Naive thymus-derived CD4-positive, alpha-beta T cell (primary cell): ENCODE measurements at regions not wholly inside any gene's neighbourhood (a gene's known extent, or its start where the extent isn't known, plus 50 kb on each side); places are given as distances from the start of the nearest gene placed in this dataset.
"Not testable (repeated sequence)": the region's sequence is repeated elsewhere in the genome, so short reads cannot be mapped to it uniquely, and the experiment has no call there.

Source experiments
- ATAC-seq: fragments of 150-1000 bp; cut with Tn5 transposase; 2 replicates; pipeline ENCODE4 v1.10.0; 2021; ENCODE audit warnings: mild to moderate bottlenecking, moderate library complexity
- CTCF ChIA-PET: fragments of 350-600 bp; sonication (Branson Sonifier 250); formaldehyde crosslinking; loops from one replicate; lab custom pipeline; 2021; ENCODE audit warnings: antibody characterized with exemption; lab: Charles Lee
- POLR2A ChIA-PET: fragments of 350-600 bp; sonication (Branson Sonifier 250); formaldehyde crosslinking; loops from one replicate; lab custom pipeline; 2021; ENCODE audit warnings: antibody characterized with exemption, inconsistent platforms; lab: Charles Lee
- DNase-seq, 9 donors: peaks; one replicate each; pipeline versions ENCODE4 v3.0.0 to v3.0.0-alpha.2; 2020 to 2022; ENCODE audit warnings: mixed read lengths in 1 of 9
- H3K27ac ChIP-seq: one replicate; pipeline ENCODE4 v1.7.0; 2013; ENCODE audit warnings: mild to moderate bottlenecking, low read depth, low read length, moderate library complexity
- H3K27me3 ChIP-seq, 2 donors: one replicate each; pipeline ENCODE4 v1.7.0; 2013; ENCODE audit warnings: low read length in 2 of 2, mild to moderate bottlenecking in 2 of 2, moderate library complexity in 2 of 2; ENCODE audit not compliant: control insufficient read depth in 2 of 2, insufficient read depth in 2 of 2
- H3K36me3 ChIP-seq, 3 experiments: 1 replicate in 2 of 3; 2 replicates in 1 of 3; pipeline ENCODE4 v1.7.0; 2013; ENCODE audit warnings: low read length in 3 of 3, mild to moderate bottlenecking in 3 of 3, moderate library complexity in 1 of 3; ENCODE audit not compliant: insufficient read depth in 3 of 3, control insufficient read depth in 2 of 3
- H3K4me1 ChIP-seq, 2 donors: one replicate each; pipeline ENCODE4 v1.7.0; 2013; ENCODE audit warnings: low read length in 2 of 2, mild to moderate bottlenecking in 2 of 2, moderate library complexity in 1 of 2; ENCODE audit not compliant: control insufficient read depth in 2 of 2, insufficient read depth in 2 of 2
- H3K4me3 ChIP-seq: 2 replicates; pipeline ENCODE4 v1.7.0; 2013; ENCODE audit warnings: mild to moderate bottlenecking, low read length
- H3K9me3 ChIP-seq, 3 experiments: 1 replicate in 2 of 3; 2 replicates in 1 of 3; pipeline ENCODE4 v1.7.0; 2013; ENCODE audit warnings: low read length in 3 of 3; ENCODE audit not compliant: control insufficient read depth in 2 of 3
- H3K27ac Mint-ChIP-seq, 9 donors: one replicate each; pipeline ENCODE4 v1.8.0; 2020 to 2022; ENCODE audit warnings: mixed read lengths in 9 of 9, mild to moderate bottlenecking in 8 of 9, moderate library complexity in 5 of 9, inconsistent platforms in 2 of 9
- H3K27me3 Mint-ChIP-seq, 5 donors: one replicate each; pipeline ENCODE4 v1.8.0; 2021 to 2022; ENCODE audit warnings: mixed read lengths in 5 of 5, mild to moderate bottlenecking in 1 of 5
- H3K36me3 Mint-ChIP-seq, 5 donors: one replicate each; pipeline ENCODE4 v1.8.0; 2020 to 2022; ENCODE audit warnings: mixed read lengths in 5 of 5, mild to moderate bottlenecking in 3 of 5, inconsistent platforms in 1 of 5
- H3K4me1 Mint-ChIP-seq, 7 donors: one replicate each; pipeline ENCODE4 v1.8.0; 2020 to 2022; ENCODE audit warnings: mixed read lengths in 7 of 7, mild to moderate bottlenecking in 3 of 7, inconsistent platforms in 1 of 7
- H3K4me3 Mint-ChIP-seq, 10 donors: one replicate each; pipeline ENCODE4 v1.8.0; 2020 to 2022; ENCODE audit warnings: mild to moderate bottlenecking in 10 of 10, mixed read lengths in 10 of 10, moderate library complexity in 6 of 10, inconsistent platforms in 2 of 10
- H3K9me3 Mint-ChIP-seq, 11 donors: one replicate each; pipeline ENCODE4 v1.8.0; 2020 to 2022; ENCODE audit warnings: mixed read lengths in 11 of 11, mild to moderate bottlenecking in 4 of 11, inconsistent platforms in 1 of 11, moderate library complexity in 1 of 11
- intact Hi-C, 2 donors: fragments of 100-400 bp; cut with micrococcal nuclease; formaldehyde crosslinking; loops; one replicate each; pipeline ENCODE4 v1.15.1; 2023

- intact Hi-C loops, result no loop called here
- DNase-seq, result no peak
Observed at GRCh38 chr11:82046778-82047177, 686.9 kb downstream of the FAM181B start.

GRCh38 chr11:82045748-82046457 lies 687.8 kb downstream of the FAM181B start:
- ATAC-seq (no peak), DNase-seq (no peak)
- no peaks in the 10 kb centered on the region for H3K27me3 ChIP-seq
- Mint-ChIP-seq H3K36me3 (peaks cover 0 to 6% (median 0%) of the 10 kb centered on the region in 5 donors), H3K27ac (no peak overlapping the region), H3K27me3 (peaks cover 0 to 9% (median 6%) of the 10 kb centered on the region in 5 donors), H3K4me1 (no peaks in the 10 kb centered on the region), H3K9me3 (peaks cover 0 to 9% (median 6%) of the 10 kb centered on the region in 11 donors), H3K4me3 (no peak overlapping the region)
- ChIA-PET CTCF (no interaction called here), POLR2A (no interaction called here)
- intact Hi-C loops, result no loop called here
- H3K36me3 ChIP-seq, result no peaks in the 10 kb centered on the region
- no peak overlapping the region for H3K27ac ChIP-seq
- no peaks in the 10 kb centered on the region for H3K9me3 ChIP-seq
- no peaks in the 10 kb centered on the region for H3K4me1 ChIP-seq
- no peak overlapping the region for H3K4me3 ChIP-seq

More at GRCh38 chr11:82046778-82047177, 686.9 kb downstream of the FAM181B start:
- H3K9me3 ChIP-seq, result no peaks in the 10 kb centered on the region
- H3K4me3 ChIP-seq, result no peak overlapping the region
- Mint-ChIP-seq H3K27me3 (peaks cover 0 to 9% (median 6%) of the 10 kb centered on the region in 5 donors), H3K27ac (no peak overlapping the region), H3K36me3 (peaks cover 0 to 6% (median 0%) of the 10 kb centered on the region in 5 donors), H3K4me1 (no peaks in the 10 kb centered on the region), H3K9me3 (peaks cover 0 to 9% (median 6%) of the 10 kb centered on the region in 11 donors), H3K4me3 (no peak overlapping the region)
- no peaks in the 10 kb centered on the region for H3K27me3 ChIP-seq
- ChIA-PET CTCF (no interaction called here), POLR2A (no interaction called here)
- ATAC-seq, result no peak
- H3K4me1 ChIP-seq, result no peaks in the 10 kb centered on the region
- no peak overlapping the region for H3K27ac ChIP-seq
- H3K36me3 ChIP-seq, result no peaks in the 10 kb centered on the region

GRCh38 chr11:82043316-82043715 lies 690.3 kb downstream of the FAM181B start:
- CTCF ChIA-PET, result interaction anchor here (1.5 kb wide), 1 partner anchor 256 kb away, joined by 5 read pairs; no protein-coding TSS in a partner anchor

GRCh38 chr11:82041764-82042163 lies 691.9 kb downstream of the FAM181B start:
- Histone ChIP-seq H3K4me1 (no peaks in the 10 kb centered on the region), H3K27ac (no peak overlapping the region), H3K27me3 (no peaks in the 10 kb centered on the region), H3K9me3 (no peaks in the 10 kb centered on the region), H3K4me3 (no peak overlapping the region), H3K36me3 (no peaks in the 10 kb centered on the region)
- ChIA-PET POLR2A (no interaction called here), CTCF (no interaction called here)
- Mint-ChIP-seq H3K4me1 (no peaks in the 10 kb centered on the region), H3K9me3 (peaks cover 0 to 8% (median 6%) of the 10 kb centered on the region in 11 donors), H3K27ac (no peak overlapping the region), H3K36me3 (peaks cover 0 to 6% (median 0%) of the 10 kb centered on the region in 5 donors), H3K4me3 (no peak overlapping the region), H3K27me3 (no peaks in the 10 kb centered on the region)
- ATAC-seq (no peak), DNase-seq (no peak)
- intact Hi-C loops, result no loop called here

More at GRCh38 chr11:82043316-82043715, 690.3 kb downstream of the FAM181B start:
- Histone ChIP-seq H3K4me1 (no peaks in the 10 kb centered on the region), H3K27me3 (no peaks in the 10 kb centered on the region), H3K9me3 (no peaks in the 10 kb centered on the region), H3K36me3 (no peaks in the 10 kb centered on the region), H3K27ac (no peak overlapping the region), H3K4me3 (no peak overlapping the region)
- Mint-ChIP-seq H3K27me3 (peaks cover 0 to 7% (median 0%) of the 10 kb centered on the region in 5 donors), H3K27ac (no peak overlapping the region), H3K4me3 (no peak overlapping the region), H3K4me1 (no peaks in the 10 kb centered on the region), H3K36me3 (peaks cover 0 to 6% (median 0%) of the 10 kb centered on the region in 5 donors), H3K9me3 (peaks cover 0 to 8% (median 6%) of the 10 kb centered on the region in 11 donors)
- intact Hi-C loops, result no loop called here
- POLR2A ChIA-PET, result no interaction called here
- no peak for ATAC-seq
- DNase-seq, result no peak

GRCh38 chr11:82038154-82038553 lies 695.5 kb downstream of the FAM181B start:
- Mint-ChIP-seq H3K9me3 (no peaks in the 10 kb centered on the region), H3K4me1 (no peaks in the 10 kb centered on the region), H3K27ac (no peak overlapping the region), H3K4me3 (no peak overlapping the region), H3K27me3 (no peaks in the 10 kb centered on the region), H3K36me3 (no peaks in the 10 kb centered on the region)
- Histone ChIP-seq H3K9me3 (no peaks in the 10 kb centered on the region), H3K4me1 (no peaks in the 10 kb centered on the region), H3K27me3 (no peaks in the 10 kb centered on the region), H3K4me3 (no peak overlapping the region), H3K36me3 (no peaks in the 10 kb centered on the region), H3K27ac (no peak overlapping the region)
- DNase-seq (no peak), ATAC-seq (no peak)
- intact Hi-C loops, result loop anchor here (1.0 to 5.0 kb wide), 4 partner anchors 166 to 394 kb away; no protein-coding TSS in a partner anchor
- ChIA-PET CTCF (interaction anchor here (0.6 to 1.1 kb wide), 3 partner anchors 224 to 489 kb away, joined by 3 to 4 read pairs (median 3); no protein-coding TSS in a partner anchor), POLR2A (no interaction called here)

- Mint-ChIP-seq H3K4me3 (no peak overlapping the region), H3K27ac (no peak overlapping the region), H3K36me3 (no peaks in the 10 kb centered on the region), H3K9me3 (no peaks in the 10 kb centered on the region), H3K27me3 (no peaks in the 10 kb centered on the region), H3K4me1 (no peaks in the 10 kb centered on the region)
- no peak overlapping the region for H3K27ac ChIP-seq
- ATAC-seq (no peak), DNase-seq (no peak)
- no peak overlapping the region for H3K4me3 ChIP-seq
- CTCF ChIA-PET, result interaction anchor here (0.5 kb wide), 1 partner anchor 216 kb away, joined by 3 read pairs; no protein-coding TSS in a partner anchor
- H3K4me1 ChIP-seq, result no peaks in the 10 kb centered on the region
- POLR2A ChIA-PET, result no interaction called here
- no peaks in the 10 kb centered on the region for H3K9me3 ChIP-seq
- H3K36me3 ChIP-seq, result no peaks in the 10 kb centered on the region
- intact Hi-C loops, result no loop called here
- H3K27me3 ChIP-seq, result no peaks in the 10 kb centered on the region
Observed at GRCh38 chr11:82034527-82034926, 699.1 kb downstream of the FAM181B start.

GRCh38 chr11:82027335-82027734 lies 706.3 kb downstream of the FAM181B start:
- ATAC-seq, H3K4me1 Mint-ChIP-seq, POLR2A ChIA-PET, DNase-seq, H3K36me3 Mint-ChIP-seq, CTCF ChIA-PET, H3K27me3 ChIP-seq, H3K27ac ChIP-seq, H3K4me3 ChIP-seq, H3K9me3 Mint-ChIP-seq, H3K27ac Mint-ChIP-seq, H3K36me3 ChIP-seq, H3K4me3 Mint-ChIP-seq, H3K4me1 ChIP-seq, intact Hi-C loops, H3K27me3 Mint-ChIP-seq, H3K9me3 ChIP-seq: not testable (repeated sequence)
